SK-N-SH treated with all-trans-retinoic acid at 6 μM for 48 hours (cell line): ENCODE measurements at regions not wholly inside any gene's neighbourhood (a gene's known extent, or its start where the extent isn't known, plus 50 kb on each side); places are given as distances from the start of the nearest gene placed in this dataset.
"Not testable (repeated sequence)": the region's sequence is repeated elsewhere in the genome, so short reads cannot be mapped to it uniquely, and the experiment has no call there.

Experiments used
- ARNTL ChIP-seq: fragments of 450-650 bp; formaldehyde crosslinking; IDR thresholded peaks from 2 replicates; pipeline ENCODE4 v1.5.0; 2020; ENCODE audit warnings: low read depth, mild to moderate bottlenecking, moderate library complexity, borderline replicate concordance
- CSDC2 ChIP-seq: fragments of 250-450 bp; sonication (Bioruptor Pico); IDR thresholded peaks from 2 replicates; pipeline ENCODE4 v1.5.0; 2020; ENCODE audit warnings: mild to moderate bottlenecking, moderate library complexity
- PPARA ChIP-seq: fragments of 250-450 bp; sonication (Bioruptor Pico); IDR thresholded peaks from 2 replicates; pipeline ENCODE4 v1.5.0; 2020; ENCODE audit warnings: mild to moderate bottlenecking, borderline replicate concordance
- TF ChIP-seq, protein P1 (sequence below): fragments of 250-450 bp; sonication (Bioruptor Pico); IDR thresholded peaks from 2 replicates; pipeline ENCODE4 v1.8.0; 2020; ENCODE audit warnings: mild to moderate bottlenecking, moderate library complexity, borderline replicate concordance

GRCh38 chr10:109801191-109801590, 122.1 kb downstream of the XPNPEP1 start:
- TF ChIP-seq ARNTL (CRISPR knock-in tag); CSDC2 (CRISPR knock-in tag); PPARA: not testable (repeated sequence)
- TF ChIP-seq, protein P1, sequence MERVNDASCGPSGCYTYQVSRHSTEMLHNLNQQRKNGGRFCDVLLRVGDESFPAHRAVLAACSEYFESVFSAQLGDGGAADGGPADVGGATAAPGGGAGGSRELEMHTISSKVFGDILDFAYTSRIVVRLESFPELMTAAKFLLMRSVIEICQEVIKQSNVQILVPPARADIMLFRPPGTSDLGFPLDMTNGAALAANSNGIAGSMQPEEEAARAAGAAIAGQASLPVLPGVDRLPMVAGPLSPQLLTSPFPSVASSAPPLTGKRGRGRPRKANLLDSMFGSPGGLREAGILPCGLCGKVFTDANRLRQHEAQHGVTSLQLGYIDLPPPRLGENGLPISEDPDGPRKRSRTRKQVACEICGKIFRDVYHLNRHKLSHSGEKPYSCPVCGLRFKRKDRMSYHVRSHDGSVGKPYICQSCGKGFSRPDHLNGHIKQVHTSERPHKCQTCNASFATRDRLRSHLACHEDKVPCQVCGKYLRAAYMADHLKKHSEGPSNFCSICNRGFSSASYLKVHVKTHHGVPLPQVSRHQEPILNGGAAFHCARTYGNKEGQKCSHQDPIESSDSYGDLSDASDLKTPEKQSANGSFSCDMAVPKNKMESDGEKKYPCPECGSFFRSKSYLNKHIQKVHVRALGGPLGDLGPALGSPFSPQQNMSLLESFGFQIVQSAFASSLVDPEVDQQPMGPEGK (CRISPR knock-in tag), result not testable (repeated sequence)
